Activated CD4-positive, alpha-beta T cell treated with anti-CD3 and anti-CD28 coated beads, Interleukin-2, Interleukin-4, amounts not matched to agents 100 ng/mL and 50 ng/mL, durations not matched to agents 16 hours and 8 hours (primary cell): ENCODE measurements at regions not wholly inside any gene's neighbourhood (a gene's known extent, or its start where the extent isn't known, plus 50 kb on each side); places are given as distances from the start of the nearest gene placed in this dataset.

ENCODE experiments used
- DNase-seq: peaks from one replicate; pipeline ENCODE4 v3.0.0-alpha.2; 2020; ENCODE audit warnings: low spot score

DNA sequence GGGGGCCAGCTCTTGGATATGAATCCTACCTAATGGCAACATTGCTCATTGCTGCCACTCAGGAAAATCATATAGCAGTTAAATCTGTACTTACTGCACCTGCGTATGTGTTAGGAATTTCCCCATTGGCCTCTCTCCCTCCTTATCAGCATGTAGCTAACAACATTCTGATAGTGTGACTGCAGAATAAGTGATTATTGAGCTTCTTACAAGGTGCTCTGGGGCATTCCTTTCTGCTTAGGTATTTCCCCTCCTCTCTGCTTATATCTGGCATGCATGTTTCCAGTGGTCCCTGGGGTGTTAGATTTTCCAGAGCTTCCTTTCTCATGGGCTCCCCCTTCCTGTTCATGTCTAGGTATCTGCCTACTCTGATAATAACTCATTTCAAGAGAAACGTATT is 414.1 kb upstream of the SLITRK1 start:
- no peak for DNase-seq

- DNase-seq, result no peak
These were observed 412.3 kb upstream of the SLITRK1 start for GRCh38 chr13:84294576-84294975.

GRCh38 chr13:84290386-84290785 is 408.1 kb upstream of the SLITRK1 start:
- DNase-seq, result no peak

GRCh38 chr13:84279166-84279565 is 396.9 kb upstream of the SLITRK1 start:
- no peak for DNase-seq

GRCh38 chr13:84272877-84273562 is 390.7 kb upstream of the SLITRK1 start:
- no peak for DNase-seq

DNA sequence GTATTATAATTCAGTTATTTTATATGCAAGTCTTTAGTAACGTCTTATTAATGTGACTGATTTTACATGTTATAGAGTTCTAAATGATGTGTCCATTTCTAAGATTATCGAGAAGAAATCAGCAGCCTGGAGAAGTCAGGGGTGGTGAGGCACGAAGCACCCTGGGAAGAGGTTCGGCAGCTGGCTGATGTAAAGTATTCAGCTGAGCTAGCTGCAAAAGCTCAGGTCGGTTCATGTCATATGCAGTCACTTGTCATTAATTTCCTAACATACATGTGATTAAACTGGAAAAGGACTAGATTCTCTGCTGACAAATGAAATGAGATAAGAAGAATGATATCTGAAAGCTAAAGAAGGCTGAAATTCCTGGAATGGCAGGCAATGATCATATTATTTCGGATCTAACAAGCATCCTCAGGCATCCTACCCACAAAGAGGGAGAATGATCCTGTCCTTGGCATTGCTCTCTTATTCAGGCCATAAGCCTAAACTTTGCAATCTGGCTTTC is 383.0 kb upstream of the SLITRK1 start:
- no peak for DNase-seq

- no peak for DNase-seq
These were observed 381.2 kb upstream of the SLITRK1 start for GRCh38 chr13:84263354-84264069.

- no peak for DNase-seq
These were observed 373.0 kb upstream of the SLITRK1 start for GRCh38 chr13:84255226-84255797.

- DNase-seq, result no peak
These were observed 367.2 kb upstream of the SLITRK1 start for GRCh38 chr13:84249463-84249862.

DNA sequence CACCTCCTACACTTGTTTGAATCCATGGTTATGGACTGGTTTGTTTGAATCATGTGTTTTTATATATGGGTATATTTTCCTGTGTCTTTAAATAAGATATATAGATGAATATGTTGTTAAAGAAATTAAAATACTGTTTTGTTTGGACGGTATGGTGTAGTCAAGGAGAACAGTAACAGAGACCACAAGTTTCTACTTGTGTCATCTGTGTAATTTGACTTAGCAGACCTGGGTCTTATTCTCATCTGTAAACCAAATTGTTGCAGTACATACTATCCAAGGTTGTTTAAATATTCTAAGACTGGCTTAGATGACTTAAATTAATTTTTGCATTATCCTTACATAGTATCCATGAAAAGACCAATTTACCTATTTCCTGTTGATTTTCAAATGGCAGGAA is 361.1 kb upstream of the SLITRK1 start:
- DNase-seq, result no peak

- DNase-seq, result no peak
These were observed 356.8 kb upstream of the SLITRK1 start for GRCh38 chr13:84239032-84239431.

DNA sequence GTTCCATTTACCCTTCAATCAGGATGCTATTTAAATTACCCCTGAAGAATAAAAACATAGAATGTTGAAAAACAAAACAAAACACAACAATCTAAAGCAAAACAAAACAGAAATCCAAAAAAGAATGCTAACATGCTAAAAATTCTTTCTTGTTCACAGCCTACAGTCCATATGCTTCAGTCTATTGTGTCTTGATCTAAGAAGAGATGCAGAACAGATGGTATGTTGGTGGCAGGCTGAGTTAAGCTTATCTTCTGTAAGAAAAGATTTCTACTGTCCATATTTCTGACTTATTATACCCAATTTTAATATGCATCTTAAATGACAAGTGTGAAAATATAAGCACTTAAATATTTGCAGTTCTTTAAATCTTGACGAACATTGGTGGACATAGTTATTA is 356.1 kb upstream of the SLITRK1 start:
- DNase-seq, result no peak

- no peak for DNase-seq
These were observed 354.9 kb upstream of the SLITRK1 start for GRCh38 chr13:84237143-84237542.

- DNase-seq, result no peak
These were observed 352.1 kb upstream of the SLITRK1 start for GRCh38 chr13:84234416-84234815.

DNA sequence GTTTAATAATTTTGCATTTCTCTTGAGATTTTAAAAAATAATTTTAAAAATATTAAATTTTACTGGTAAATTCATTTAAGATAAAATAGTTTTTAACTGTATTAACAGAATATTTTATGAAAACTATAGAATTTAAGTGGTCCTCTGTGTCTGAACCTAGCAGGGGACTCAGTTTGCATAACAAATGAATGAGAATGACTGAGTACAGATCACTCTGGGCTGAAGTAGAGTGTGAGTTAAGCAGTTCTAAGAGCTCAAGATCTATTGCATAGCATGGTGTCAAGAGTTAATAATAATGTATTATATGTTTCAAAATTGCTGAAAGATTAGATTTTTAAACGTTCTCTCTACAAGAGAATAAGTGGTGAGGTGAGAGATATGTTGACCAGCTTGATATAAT is 348.3 kb upstream of the SLITRK1 start:
- DNase-seq, result no peak

DNA sequence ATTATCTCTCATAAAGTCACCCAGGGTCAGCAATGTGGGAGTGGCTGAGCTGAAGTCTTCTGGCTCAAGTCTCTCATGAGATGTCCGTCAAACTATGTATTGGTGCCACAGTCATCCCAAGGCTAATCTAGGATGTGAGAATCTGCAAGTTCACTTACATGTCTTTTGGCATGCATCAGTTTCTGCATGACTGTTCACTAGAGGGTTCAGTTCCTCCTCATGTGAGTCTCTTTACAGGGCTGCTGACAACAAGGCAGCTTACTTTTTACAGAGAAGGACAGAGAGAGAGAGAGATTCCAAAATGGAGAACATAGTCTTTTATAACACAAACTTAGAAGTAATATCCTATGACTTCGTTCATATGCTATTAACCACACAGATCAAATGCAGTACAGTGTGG is 328.8 kb upstream of the SLITRK1 start:
- no peak for DNase-seq

DNA sequence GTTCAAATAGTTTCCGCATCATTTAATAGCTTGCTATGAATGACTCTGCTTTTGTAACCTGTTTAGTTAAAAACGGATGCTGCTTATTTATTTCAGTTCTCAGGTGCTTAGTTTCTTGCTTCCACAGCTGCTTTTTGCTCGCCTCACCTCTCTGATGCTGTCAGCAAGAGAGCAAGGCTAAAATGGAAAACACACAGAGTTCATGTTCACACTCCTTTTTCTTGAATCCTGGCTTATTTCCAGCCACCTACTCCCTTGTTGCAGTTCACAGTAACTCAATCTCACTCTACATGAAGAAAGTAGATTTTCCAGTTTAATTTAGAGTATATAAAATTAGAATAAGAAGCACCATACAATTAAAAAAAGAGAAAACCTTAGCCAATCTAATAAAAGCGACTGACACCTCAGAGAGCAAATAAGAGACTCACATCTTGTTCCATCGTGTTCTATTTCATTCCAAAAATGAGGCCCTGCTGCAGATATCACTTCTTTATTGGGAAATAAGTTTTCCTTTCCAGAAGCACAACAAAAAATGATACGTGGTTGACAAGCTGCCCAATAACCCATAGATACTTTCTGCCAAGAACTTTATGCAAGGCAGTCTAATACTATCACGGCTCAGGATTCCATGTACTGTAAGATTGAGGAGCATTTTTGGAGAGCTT is 326.1 kb upstream of the SLITRK1 start:
- no peak for DNase-seq

GRCh38 chr13:84207509-84207908 is 325.2 kb upstream of the SLITRK1 start:
- no peak for DNase-seq

- no peak for DNase-seq
These were observed 318.7 kb upstream of the SLITRK1 start for GRCh38 chr13:84200971-84201370.

DNA sequence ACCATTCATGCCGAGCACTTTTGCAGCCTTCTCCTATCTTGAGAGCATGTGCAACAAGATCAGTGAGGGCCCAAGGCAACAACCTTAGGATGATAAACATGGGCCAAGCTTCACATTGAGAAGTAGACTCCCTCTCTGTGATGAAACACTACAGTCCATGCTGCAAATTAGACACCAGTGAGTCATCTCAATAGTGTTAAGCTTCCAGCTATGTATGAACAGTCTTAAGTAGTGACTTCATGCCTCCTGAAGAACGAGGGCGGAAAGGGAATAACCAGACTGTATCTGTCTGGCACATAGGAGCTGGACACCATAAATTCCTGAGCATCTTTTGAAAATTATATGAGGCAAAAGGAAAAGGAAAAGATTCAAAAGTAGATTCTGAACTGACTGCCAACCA is 309.9 kb upstream of the SLITRK1 start:
- no peak for DNase-seq

- no peak for DNase-seq
These were observed 308.9 kb upstream of the SLITRK1 start for GRCh38 chr13:84191139-84191538.

DNA sequence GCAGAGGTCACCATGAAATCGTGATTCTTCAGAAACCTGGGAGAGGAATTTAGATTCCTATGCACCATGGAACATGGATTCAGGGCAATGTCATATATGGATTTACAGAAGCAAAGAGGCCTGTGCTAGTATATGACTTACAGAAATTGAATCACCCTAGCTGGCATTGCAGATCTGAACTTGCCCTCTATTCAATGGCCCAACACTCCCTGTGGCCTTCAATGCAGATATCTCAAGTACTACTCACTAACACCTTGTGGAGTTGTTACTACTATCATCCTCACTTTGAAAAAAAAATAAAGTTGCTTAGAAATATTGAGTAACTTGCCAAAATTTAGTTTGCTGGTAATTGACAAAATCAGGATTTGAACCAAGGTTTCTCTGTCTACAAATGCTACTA is 305.4 kb upstream of the SLITRK1 start:
- DNase-seq, result no peak
